GM12891 (cell line): ENCODE measurements at regions not wholly inside any gene's neighbourhood (a gene's known extent, or its start where the extent isn't known, plus 50 kb on each side); places are given as distances from the start of the nearest gene placed in this dataset.

ENCODE experiments used
- POLR2A ChIP-seq: IDR thresholded peaks from 2 replicates; pipeline ENCODE4 v1.6.1; 2011; ENCODE audit warnings: low read depth, low read length, control low read depth
- POLR2AphosphoS5 ChIP-seq: IDR thresholded peaks from 2 replicates; pipeline ENCODE4 v1.6.1; 2011; ENCODE audit warnings: low read depth, low read length, control low read depth

DNA sequence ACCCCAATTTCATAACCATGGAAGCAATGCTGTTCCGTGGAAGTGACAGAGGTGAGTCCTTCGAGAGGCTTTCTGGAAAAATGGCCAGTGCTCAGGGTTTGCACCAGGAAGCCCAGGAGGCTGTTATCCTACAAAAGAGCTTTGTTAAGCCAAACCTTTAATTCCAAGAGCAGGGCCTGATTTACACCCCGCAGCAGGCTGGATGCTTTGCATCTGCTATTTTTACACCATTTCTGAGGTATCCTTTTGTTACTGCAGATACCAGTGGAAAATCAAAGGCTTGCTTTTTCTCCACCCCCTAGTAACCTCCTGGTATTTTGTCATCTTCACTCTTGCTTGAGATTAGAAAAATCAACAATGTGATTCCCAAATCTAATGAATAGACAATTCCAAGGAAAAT lies 380.6 kb downstream of the SOX11 start:
- TF ChIP-seq POLR2AphosphoS5: no peak
- no peak for TF ChIP-seq POLR2A
